GM18499 (cell line): ENCODE measurements at regions not wholly inside any gene's neighbourhood (a gene's known extent, or its start where the extent isn't known, plus 50 kb on each side); places are given as distances from the start of the nearest gene placed in this dataset.

Source experiments
- ATAC-seq: cut with Tn5 transposase; IDR thresholded peaks from one replicate; pipeline ENCODE4 v1.9.1; 2021; ENCODE audit warnings: moderate number of reproducible peaks; ENCODE audit not compliant: insufficient read depth, unreplicated experiment

- no peak for ATAC-seq
These were observed 214.2 kb downstream of the HAUS1 start for GRCh38 chr18:46318356-46318755.

- no peak for ATAC-seq
These were observed 215.6 kb downstream of the HAUS1 start for GRCh38 chr18:46319783-46320182.

GRCh38 chr18:46320297-46320696, 216.1 kb downstream of the HAUS1 start:
- no peak for ATAC-seq

- no peak for ATAC-seq
These were observed 216.9 kb downstream of the HAUS1 start for GRCh38 chr18:46320928-46321711.

GRCh38 chr18:46321955-46322354, 217.8 kb downstream of the HAUS1 start:
- no peak for ATAC-seq

GRCh38 chr18:46322411-46322891, 218.3 kb downstream of the HAUS1 start:
- ATAC-seq: no peak

- ATAC-seq: no peak
These were observed 218.8 kb downstream of the HAUS1 start for GRCh38 chr18:46322941-46323340.

- ATAC-seq: no peak
These were observed 220.1 kb downstream of the HAUS1 start for GRCh38 chr18:46324087-46324955.

GRCh38 chr18:46325895-46326294, 221.7 kb downstream of the HAUS1 start:
- ATAC-seq: no peak

GRCh38 chr18:46329736-46330246, 225.6 kb downstream of the HAUS1 start:
- ATAC-seq: no peak

GRCh38 chr18:46331316-46331715, 227.1 kb downstream of the HAUS1 start:
- ATAC-seq: no peak

GRCh38 chr18:46332286-46332801, 228.2 kb downstream of the HAUS1 start:
- ATAC-seq: no peak

GRCh38 chr18:46332921-46333341, 228.7 kb downstream of the HAUS1 start:
- ATAC-seq: no peak

- no peak for ATAC-seq
These were observed 229.4 kb downstream of the HAUS1 start for GRCh38 chr18:46333431-46334135.

- ATAC-seq: no peak
These were observed 230.7 kb downstream of the HAUS1 start for GRCh38 chr18:46334868-46335281.

- no peak for ATAC-seq
These were observed 231.4 kb downstream of the HAUS1 start for GRCh38 chr18:46335534-46336101.

- no peak for ATAC-seq
These were observed 232.3 kb downstream of the HAUS1 start for GRCh38 chr18:46336278-46337111.

- no peak for ATAC-seq
These were observed 233.1 kb downstream of the HAUS1 start for GRCh38 chr18:46337271-46337670.

- ATAC-seq: no peak
These were observed 234.0 kb downstream of the HAUS1 start for GRCh38 chr18:46338205-46338604.
